ENCODE measurements at regions not wholly inside any gene's neighbourhood (a gene's known extent, or its start where the extent isn't known, plus 50 kb on each side); places are given as distances from the start of the nearest gene placed in this dataset.

DNA sequence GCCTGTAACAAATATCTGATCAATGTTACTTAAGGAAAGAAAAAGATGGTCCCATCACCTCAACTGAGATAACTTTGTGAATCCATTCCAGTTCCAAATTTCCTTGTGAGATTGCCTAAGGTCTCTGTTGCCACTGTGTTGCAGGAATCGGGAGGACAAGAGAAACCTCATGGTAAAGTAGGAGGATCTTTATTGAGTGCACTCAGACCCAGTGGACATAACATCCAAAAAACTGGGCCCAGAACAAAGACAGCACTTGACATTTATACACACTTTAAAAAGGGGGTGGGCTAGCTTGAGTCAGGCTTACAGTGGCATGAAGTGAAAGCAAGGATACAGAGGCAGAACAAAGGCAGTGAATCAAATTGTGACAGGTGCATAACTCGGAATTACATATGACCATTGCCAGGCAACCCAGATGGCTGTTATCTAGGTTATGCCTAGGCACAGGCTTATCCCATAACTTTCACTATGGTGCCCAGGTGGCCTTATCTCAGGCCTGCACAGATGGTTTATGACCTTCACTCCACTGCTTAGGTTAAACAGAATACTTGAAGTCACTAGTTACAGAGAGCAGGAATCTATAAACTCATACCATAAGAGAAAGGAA is 459.4 kb upstream of the PCDH20 start:
- Mint-ChIP-seq H3K4me1 (no peaks in the 10 kb centered on the region), H3K27ac (no peak overlapping the region), H3K27me3 (ENCODE audit: low read depth, poor library complexity) (no peaks in the 10 kb centered on the region), H3K36me3 (ENCODE audit: low read depth) (no peaks in the 10 kb centered on the region), H3K9me3 (peaks cover 44% of the 10 kb centered on the region), H3K4me3 (no peak overlapping the region)
- TF ChIP-seq, protein P1, sequence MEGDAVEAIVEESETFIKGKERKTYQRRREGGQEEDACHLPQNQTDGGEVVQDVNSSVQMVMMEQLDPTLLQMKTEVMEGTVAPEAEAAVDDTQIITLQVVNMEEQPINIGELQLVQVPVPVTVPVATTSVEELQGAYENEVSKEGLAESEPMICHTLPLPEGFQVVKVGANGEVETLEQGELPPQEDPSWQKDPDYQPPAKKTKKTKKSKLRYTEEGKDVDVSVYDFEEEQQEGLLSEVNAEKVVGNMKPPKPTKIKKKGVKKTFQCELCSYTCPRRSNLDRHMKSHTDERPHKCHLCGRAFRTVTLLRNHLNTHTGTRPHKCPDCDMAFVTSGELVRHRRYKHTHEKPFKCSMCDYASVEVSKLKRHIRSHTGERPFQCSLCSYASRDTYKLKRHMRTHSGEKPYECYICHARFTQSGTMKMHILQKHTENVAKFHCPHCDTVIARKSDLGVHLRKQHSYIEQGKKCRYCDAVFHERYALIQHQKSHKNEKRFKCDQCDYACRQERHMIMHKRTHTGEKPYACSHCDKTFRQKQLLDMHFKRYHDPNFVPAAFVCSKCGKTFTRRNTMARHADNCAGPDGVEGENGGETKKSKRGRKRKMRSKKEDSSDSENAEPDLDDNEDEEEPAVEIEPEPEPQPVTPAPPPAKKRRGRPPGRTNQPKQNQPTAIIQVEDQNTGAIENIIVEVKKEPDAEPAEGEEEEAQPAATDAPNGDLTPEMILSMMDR (IDR thresholded peaks at IDR 0.05): no peak
- DNase-seq: no peak

DNA sequence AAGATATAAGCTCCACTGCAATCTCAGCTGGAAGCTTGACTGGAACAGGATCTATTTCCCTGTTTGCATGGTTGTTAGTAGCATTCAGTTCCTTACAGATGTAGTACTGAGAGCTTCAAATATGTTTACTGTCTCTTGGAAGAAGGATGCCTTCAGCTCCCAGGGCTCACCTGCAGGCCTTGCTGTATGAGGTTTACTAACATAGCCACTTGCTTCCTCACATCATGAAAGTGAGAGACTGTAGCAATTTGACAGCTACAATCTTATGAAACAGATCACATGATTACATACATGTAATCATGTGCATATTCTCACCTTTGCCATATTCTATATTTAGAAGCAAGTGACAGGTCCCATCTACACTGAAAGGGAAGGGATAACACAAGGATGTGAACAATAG is 458.1 kb upstream of the PCDH20 start:
- Mint-ChIP-seq H3K36me3 (ENCODE audit: low read depth) (no peaks in the 10 kb centered on the region), H3K4me1 (no peaks in the 10 kb centered on the region), H3K9me3 (peaks cover 37% of the 10 kb centered on the region), H3K27ac (no peak overlapping the region), H3K4me3 (no peak overlapping the region), H3K27me3 (ENCODE audit: low read depth, poor library complexity) (no peaks in the 10 kb centered on the region)
- no peak for DNase-seq
- TF ChIP-seq, protein P1 (IDR thresholded peaks at IDR 0.05): no peak

DNA sequence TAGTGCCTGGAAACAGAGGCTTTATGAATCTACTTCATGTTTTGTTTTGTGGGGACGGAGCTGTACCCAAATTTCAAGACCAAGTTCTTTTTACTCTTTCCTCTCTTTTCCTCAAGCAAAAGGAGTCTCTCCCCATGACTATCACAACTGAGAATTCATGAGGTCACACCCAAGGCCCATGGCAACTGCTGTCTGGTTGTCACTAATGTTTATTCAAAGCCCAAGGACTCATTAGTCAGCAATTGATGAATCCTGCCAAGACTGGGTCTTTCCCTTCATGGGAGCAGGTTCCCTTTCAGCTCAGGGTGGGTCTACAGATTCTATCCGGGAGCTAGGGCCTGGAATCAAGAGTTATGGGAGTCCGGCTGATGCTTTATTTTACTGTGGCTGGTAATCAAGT is 441.5 kb upstream of the PCDH20 start:
- H3K4me3 Mint-ChIP-seq: no peak overlapping the region
- H3K27ac Mint-ChIP-seq: no peak overlapping the region
- H3K9me3 Mint-ChIP-seq: peaks cover 4% of the 10 kb centered on the region
- H3K36me3 Mint-ChIP-seq (ENCODE audit: low read depth): no peaks in the 10 kb centered on the region
- DNase-seq: no peak
- no peaks in the 10 kb centered on the region for H3K27me3 Mint-ChIP-seq (ENCODE audit: low read depth, poor library complexity)
- H3K4me1 Mint-ChIP-seq: peaks cover 10% of the 10 kb centered on the region
- TF ChIP-seq, protein P1 (IDR thresholded peaks at IDR 0.05): no peak

DNA sequence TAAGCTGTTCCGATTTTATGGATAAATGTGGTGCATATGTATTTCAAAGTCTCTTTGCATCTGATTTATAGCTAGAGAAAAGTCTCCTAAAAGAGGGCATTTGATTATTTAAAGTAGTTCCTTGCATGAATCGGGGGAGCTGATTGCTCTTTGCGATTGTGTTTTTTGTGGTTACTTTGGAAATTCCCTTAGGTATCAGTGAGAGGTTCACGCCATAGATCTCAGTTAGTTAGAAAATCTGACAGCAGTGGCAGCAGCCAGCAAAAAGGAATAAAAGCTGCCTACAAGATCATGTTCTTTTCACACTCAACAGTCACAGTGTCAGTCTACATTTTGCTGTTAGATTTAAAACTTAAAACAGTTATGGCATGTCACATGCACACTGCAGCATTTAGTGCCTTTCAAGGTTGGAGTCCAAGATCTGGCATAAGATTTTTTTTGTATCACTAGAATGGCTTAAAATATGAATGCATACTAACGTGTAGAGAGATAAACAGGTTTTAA is 436.5 kb upstream of the PCDH20 start:
- no peaks in the 10 kb centered on the region for H3K36me3 Mint-ChIP-seq (ENCODE audit: low read depth)
- H3K27me3 Mint-ChIP-seq (ENCODE audit: low read depth, poor library complexity): no peaks in the 10 kb centered on the region
- no peak overlapping the region for H3K4me3 Mint-ChIP-seq
- no peak for DNase-seq
- H3K4me1 Mint-ChIP-seq: peaks cover 5% of the 10 kb centered on the region
- TF ChIP-seq, protein P1 (IDR thresholded peaks at IDR 0.05): no peak
- H3K27ac Mint-ChIP-seq: no peak overlapping the region
- no peaks in the 10 kb centered on the region for H3K9me3 Mint-ChIP-seq

DNA sequence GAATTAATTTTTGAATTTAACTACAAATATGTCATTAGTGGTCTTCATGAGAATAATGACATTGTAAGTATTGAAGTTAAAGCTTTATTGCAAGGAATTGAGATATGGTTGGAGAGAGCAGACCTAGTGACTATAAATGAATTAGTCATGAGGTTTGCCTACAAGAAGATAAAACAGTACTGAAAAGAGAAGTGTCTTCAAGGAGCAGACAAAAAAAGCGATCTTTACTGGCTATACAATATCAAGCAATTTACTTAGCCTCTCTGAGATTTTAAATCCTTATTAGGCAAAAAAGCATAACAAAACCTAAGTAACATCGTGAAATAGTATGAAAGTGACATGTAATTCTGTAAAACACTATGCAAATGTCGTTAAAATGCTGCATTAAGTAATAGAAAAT is 435.1 kb upstream of the PCDH20 start:
- no peak overlapping the region for H3K27ac Mint-ChIP-seq
- no peaks in the 10 kb centered on the region for H3K36me3 Mint-ChIP-seq (ENCODE audit: low read depth)
- no peak for DNase-seq
- TF ChIP-seq, protein P1 (IDR thresholded peaks at IDR 0.05): no peak
- H3K9me3 Mint-ChIP-seq: no peaks in the 10 kb centered on the region
- H3K27me3 Mint-ChIP-seq (ENCODE audit: low read depth, poor library complexity): no peaks in the 10 kb centered on the region
- no peaks in the 10 kb centered on the region for H3K4me1 Mint-ChIP-seq
- no peak overlapping the region for H3K4me3 Mint-ChIP-seq

DNA sequence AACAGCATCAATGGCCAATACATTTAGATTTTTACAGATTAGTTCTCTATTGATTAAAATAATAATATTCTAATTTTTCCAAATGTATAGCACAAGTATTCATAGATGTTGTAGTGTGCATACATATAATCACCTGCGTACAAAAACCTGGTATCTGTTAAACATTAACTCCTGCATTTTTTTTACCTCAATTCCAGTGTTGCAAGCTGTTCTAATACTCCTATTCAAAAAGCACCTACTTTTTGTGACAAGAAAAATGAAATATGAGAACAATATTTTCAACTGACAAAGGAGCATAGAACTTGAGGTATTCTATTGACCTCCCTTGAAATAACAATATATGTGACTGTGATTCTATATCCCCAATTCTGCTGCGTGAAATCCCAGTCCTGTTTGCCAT is 422.9 kb upstream of the PCDH20 start:
- H3K4me1 Mint-ChIP-seq: no peaks in the 10 kb centered on the region
- H3K4me3 Mint-ChIP-seq: no peak overlapping the region
- H3K36me3 Mint-ChIP-seq (ENCODE audit: low read depth): no peaks in the 10 kb centered on the region
- no peaks in the 10 kb centered on the region for H3K27me3 Mint-ChIP-seq (ENCODE audit: low read depth, poor library complexity)
- TF ChIP-seq, protein P1 (IDR thresholded peaks at IDR 0.05): no peak
- H3K9me3 Mint-ChIP-seq: no peaks in the 10 kb centered on the region
- no peak overlapping the region for H3K27ac Mint-ChIP-seq
- no peak for DNase-seq
